NOMO-1 (cell line): ENCODE measurements at regions not wholly inside any gene's neighbourhood (a gene's known extent, or its start where the extent isn't known, plus 50 kb on each side); places are given as distances from the start of the nearest gene placed in this dataset.
"Not testable (repeated sequence)": the region's sequence is repeated elsewhere in the genome, so short reads cannot be mapped to it uniquely, and the experiment has no call there.

ENCODE experiments used
- DNase-seq, 2 experiments: peaks; one replicate each; lab custom pipeline; 2025; ENCODE audit not compliant: unreplicated experiment in 2 of 2; lab: John Stamatoyannopoulos, UW

DNA sequence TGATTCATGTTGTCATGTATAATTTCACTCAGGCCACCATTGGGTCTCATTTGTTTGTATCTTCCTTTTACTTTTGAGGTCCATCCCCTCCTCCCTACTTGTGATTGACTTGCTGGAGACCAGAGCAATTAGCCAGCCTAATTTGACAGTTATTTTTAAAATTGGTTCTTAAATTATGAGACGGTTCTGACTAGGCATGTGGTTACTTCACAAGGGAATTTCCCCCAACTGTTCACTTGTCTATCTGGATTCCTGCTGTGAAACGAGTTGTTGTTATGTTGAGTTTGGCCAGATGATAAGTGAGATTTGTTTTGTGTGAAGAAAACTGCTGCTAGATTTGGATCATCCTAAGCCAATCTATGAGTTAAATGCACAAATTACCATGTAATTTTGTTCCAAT, 359.1 kb downstream of the BARHL2 start:
- DNase-seq: peak in 1 of 2 experiments; percentile 1

- DNase-seq: no peak
Observed at GRCh38 chr1:90356991-90357390, 360.1 kb downstream of the BARHL2 start.

DNA sequence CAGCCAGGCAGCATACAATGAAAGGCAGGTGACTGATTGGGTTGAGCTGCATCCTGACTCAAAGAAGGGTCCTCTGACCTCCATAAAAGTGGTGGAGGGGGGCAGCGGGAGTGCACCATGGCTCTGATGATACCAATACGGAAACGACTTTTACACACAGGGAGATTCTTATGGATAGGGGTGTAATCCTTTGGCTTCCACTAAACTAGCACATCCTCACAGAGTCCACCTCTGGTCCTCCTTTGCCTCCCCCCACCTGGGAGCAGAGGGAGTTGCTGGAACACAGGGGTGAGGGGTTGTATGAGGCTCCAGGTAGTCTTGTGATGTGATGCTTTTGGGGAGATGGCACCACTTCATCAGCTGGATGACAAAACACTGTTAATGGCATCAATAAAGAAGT, 361.0 kb downstream of the BARHL2 start:
- no peak for DNase-seq

GRCh38 chr1:90354704-90355103, 359.8 kb downstream of the ZNF326 start:
- no peak for DNase-seq

GRCh38 chr1:90351019-90351418, 356.1 kb downstream of the ZNF326 start:
- DNase-seq: no peak

DNA sequence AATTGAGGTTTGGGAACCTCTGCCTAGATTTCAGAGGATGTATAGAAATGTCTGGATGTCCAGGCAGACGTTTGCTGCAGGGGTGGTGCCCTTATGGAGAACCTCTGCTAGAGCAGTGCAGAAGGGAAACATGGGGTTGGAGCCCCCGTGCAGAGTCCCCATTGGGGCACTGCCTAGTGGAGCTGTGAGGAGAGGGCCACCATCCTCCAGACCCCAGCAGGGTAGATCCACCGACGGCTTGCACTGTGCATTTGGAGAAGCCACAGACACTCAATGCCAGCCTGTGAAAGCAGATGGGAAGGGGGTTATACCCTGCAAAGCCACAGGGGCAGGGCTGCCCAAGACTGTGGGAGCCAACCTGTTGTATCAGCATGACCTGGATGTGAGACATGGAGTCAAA, 354.6 kb downstream of the ZNF326 start:
- no peak for DNase-seq

DNA sequence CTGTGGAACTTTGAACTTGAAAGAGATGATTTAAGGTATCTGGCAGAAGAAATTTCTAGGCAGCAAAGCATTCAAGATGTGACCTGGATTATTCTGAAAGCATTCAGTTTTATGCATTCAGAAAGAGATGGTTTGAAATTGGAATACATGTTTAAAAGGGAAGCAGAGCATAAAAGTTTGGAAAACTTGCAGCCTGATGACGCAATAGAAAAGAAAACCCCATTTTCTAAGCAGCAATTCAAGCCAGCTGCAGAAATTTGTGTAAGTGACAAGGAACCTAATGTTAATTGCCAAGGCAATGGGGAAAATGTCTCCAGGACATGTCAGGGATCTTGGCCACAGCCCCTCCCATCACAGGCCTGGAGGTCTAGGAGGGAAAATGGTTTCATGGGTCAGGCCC, 354.0 kb downstream of the ZNF326 start:
- DNase-seq: no peak

DNA sequence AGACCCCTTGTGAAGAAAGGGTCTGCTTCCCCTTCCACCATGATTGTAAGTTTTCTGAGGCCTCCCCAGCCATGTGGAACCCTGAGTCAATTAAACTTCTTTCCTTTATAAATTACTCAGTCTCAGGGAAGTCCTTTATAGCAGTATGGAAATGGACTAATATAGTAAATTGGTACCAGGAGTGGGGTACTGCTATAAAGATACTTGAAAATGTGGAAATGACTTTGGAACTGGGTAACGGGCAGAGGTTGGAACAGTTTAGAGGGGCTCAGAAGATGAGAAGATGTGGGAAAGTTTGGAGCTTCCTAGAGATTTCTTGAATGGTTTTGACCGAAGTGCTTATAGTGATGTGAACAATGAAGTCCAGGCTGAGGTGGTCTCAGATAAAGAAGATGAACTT, 353.5 kb downstream of the ZNF326 start:
- not testable (repeated sequence) for DNase-seq

GRCh38 chr1:90347366-90347765, 352.5 kb downstream of the ZNF326 start:
- DNase-seq: peak; percentile 42 to 69

- DNase-seq: no peak
Observed at GRCh38 chr1:90346757-90347156, 351.8 kb downstream of the ZNF326 start.

- no peak for DNase-seq
Observed at GRCh38 chr1:90346349-90346748, 351.4 kb downstream of the ZNF326 start.

DNA sequence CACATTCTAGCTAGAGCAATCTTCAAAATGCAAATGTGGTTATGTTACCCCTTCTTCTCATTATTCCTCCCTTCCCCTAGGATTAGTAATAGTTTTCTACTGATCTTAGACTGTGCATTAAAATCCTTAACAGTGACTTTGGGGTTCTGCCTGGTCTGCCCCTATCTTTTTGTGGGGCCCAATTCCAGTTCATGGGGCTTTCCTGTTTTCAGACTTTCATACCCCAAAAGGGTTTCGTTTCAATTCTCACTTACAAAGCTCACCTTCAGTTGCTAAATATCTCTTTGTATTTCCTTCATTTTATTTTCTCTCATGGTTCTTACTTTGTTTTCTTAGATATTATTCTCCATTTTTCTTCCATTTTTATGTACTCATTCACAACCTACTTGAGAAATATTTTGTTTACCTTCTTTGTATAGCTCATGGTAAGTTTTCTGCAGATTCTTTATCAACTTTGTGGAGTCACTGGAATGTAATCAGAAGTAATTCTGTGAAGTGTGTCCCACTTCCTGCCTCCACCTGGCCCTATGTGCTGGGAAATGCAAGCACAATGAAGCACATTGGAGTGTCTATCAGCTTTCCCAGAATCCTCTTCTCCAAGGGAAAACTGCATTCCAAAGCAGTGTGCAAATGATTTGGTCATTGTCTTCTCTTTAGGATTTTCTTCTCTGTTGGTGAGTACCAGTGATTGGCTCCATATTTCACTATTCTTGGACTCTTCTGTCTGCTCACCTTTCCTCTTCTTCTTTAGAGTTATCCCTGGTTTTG, 350.2 kb downstream of the ZNF326 start:
- DNase-seq: no peak

DNA sequence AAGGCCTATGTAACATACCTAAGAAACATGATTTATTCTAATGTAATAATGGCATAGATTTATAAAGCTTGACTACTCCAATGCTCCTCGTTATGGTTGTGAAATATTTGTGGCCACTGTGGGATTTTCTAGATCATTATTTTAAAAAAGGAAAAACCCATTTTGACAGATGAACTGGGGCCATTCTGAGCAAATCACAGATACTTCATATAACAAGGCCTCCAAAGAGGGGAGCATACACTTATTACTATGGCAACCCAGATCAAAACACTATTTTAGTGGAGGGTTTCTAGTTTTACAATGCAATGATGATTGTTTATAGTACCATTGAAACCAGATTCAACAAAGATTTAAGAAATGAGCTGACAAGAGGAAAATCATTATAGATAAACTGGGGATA, 346.6 kb downstream of the ZNF326 start:
- DNase-seq: peak in 1 of 2 experiments; percentile 3

GRCh38 chr1:90340606-90341005, 345.7 kb downstream of the ZNF326 start:
- peak; percentile 65 to 78 for DNase-seq

- no peak for DNase-seq
Observed at GRCh38 chr1:90339811-90340210, 344.9 kb downstream of the ZNF326 start.

DNA sequence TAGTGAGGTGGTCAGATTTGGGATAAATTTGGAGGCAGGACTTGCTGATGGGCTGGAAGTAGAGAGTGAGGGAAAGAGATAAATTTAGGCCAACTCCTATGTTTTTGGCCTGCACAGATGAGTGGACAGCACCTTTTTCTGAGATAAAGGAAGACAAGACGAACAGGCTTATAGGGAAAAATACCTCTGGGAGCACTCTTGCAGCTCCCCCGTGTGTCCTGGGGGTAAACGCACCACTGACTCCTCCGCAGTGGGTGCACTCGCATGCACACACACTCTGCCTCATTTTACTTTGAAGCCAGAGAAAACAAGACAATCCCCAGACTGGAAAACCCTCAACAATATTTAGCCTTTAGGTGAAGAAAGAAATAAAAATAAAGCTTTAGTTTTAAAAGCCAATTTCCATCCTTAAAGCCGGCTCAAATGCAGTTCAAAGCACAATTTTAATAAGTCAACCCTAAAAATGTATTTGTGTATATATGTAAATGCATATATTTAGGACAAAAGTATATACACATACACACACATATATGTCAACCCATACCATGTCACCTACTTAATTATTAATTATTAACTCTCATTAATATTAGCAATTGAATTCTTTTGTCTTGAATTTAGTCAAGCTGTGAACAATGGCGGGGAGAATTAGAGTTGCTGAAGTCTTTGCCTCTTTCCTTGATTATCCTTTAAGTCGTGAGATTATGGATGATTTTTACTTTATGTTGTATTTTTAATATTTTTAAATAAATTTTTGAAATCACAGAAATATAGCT, 341.8 kb downstream of the ZNF326 start:
- DNase-seq: no peak

- no peak for DNase-seq
Observed at GRCh38 chr1:90335558-90335957, 340.6 kb downstream of the ZNF326 start.

DNA sequence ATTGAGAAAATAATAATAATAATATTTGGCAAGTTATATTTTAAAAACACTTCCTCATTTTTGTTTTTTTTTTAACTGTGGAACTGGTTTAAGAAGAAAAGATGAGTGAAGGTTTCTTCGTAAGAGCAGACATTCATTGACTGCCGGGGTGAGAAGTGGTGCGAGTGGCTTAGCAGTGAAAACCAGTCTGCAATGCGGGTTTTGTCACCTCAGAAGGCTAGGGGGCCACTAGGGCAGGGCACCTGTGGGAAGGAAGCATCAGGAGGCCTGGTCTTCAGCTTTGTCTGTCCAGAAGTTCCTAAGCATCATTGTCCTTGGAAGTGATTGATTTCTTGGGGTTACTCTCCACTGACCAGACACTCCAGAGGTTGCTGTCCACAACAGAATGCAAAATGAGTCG, 339.2 kb downstream of the ZNF326 start:
- DNase-seq: no peak

- peak; percentile 11 to 90 for DNase-seq
Observed at GRCh38 chr1:90325168-90325567, 330.3 kb downstream of the ZNF326 start.

GRCh38 chr1:90322186-90322585, 327.3 kb downstream of the ZNF326 start:
- DNase-seq: no peak

- DNase-seq: no peak
Observed at GRCh38 chr1:90319918-90320317, 325.0 kb downstream of the ZNF326 start.

- DNase-seq: no peak
Observed at GRCh38 chr1:90318431-90318830, 323.5 kb downstream of the ZNF326 start.
